Liver (tissue), 3 donors: ENCODE measurements at regions not wholly inside any gene's neighbourhood (a gene's known extent, or its start where the extent isn't known, plus 50 kb on each side); places are given as distances from the start of the nearest gene placed in this dataset.

ENCODE experiments used
- ATF3 ChIP-seq: IDR thresholded peaks from 2 replicates; pipeline ENCODE4 v1.6.1; 2016; ENCODE audit warnings: antibody characterized with exemption
- CTCF ChIP-seq: fragments of 150-350 bp; IDR thresholded peaks from 2 replicates; pipeline ENCODE4 v1.5.1; 2017; ENCODE audit warnings: improper control_type of control experiment, low read depth, low read length; ENCODE audit not compliant: missing input control
- FOXA1 ChIP-seq: IDR thresholded peaks from 2 replicates; pipeline ENCODE4 v1.6.1; 2016; ENCODE audit warnings: antibody characterized with exemption
- GABPA ChIP-seq, 2 donors: IDR thresholded peaks in 1 of 2; conservative IDR thresholded peaks in 1 of 2; 2 replicates each; pipeline ENCODE4 v1.6.1; 2016; ENCODE audit warnings: antibody characterized with exemption in 2 of 2, mild to moderate bottlenecking in 1 of 2, moderate library complexity in 1 of 2
- HNF4G ChIP-seq: IDR thresholded peaks from 2 replicates; pipeline ENCODE4 v1.6.1; 2016; ENCODE audit warnings: antibody characterized with exemption
- MAX ChIP-seq: IDR thresholded peaks from 2 replicates; pipeline ENCODE4 v1.6.1; 2016; ENCODE audit warnings: antibody characterized with exemption
- NR2F2 ChIP-seq: IDR thresholded peaks from 2 replicates; pipeline ENCODE4 v1.6.1; 2016; ENCODE audit warnings: antibody characterized with exemption
- RAD21 ChIP-seq, 2 donors: IDR thresholded peaks; 2 replicates each; pipeline ENCODE4 v1.6.1; 2016; ENCODE audit warnings: antibody characterized with exemption in 2 of 2, mild to moderate bottlenecking in 2 of 2
- REST ChIP-seq: IDR thresholded peaks from 2 replicates; pipeline ENCODE4 v1.6.1; 2016; ENCODE audit warnings: antibody characterized with exemption, mild to moderate bottlenecking
- SP1 ChIP-seq: IDR thresholded peaks from 2 replicates; pipeline ENCODE4 v1.6.1; 2018; ENCODE audit warnings: antibody characterized with exemption, mild to moderate bottlenecking
- TAF1 ChIP-seq: conservative IDR thresholded peaks from 2 replicates; pipeline ENCODE4 v1.6.1; 2016; ENCODE audit warnings: antibody characterized with exemption, mild to moderate bottlenecking
- YY1 ChIP-seq: IDR thresholded peaks from 2 replicates; pipeline ENCODE4 v1.6.1; 2016; ENCODE audit warnings: antibody characterized with exemption, mild to moderate bottlenecking
- ZBTB33 ChIP-seq: IDR thresholded peaks from 2 replicates; pipeline ENCODE4 v1.6.1; 2016; ENCODE audit warnings: antibody characterized with exemption
- donor health status: healthy.
- donor health status: healthy.

- TF ChIP-seq NR2F2 (no peak), MAX (no peak), CTCF (no peak), GABPA (IDR thresholded peaks at IDR 0.05 in 1 of 2, conservative IDR thresholded peaks at IDR 0.05 in 1 of 2) (no peak), SP1 (no peak), REST (no peak), ZBTB33 (no peak), HNF4G (no peak), RAD21 (IDR thresholded peaks at IDR 0.05) (no peak), ATF3 (no peak), YY1 (no peak), TAF1 (no peak), FOXA1 (no peak)
These were observed 239.3 kb downstream of the RAB11FIP2 start for GRCh38 chr10:117807441-117807840.
